PFSK-1 (cell line): ENCODE measurements at regions not wholly inside any gene's neighbourhood (a gene's known extent, or its start where the extent isn't known, plus 50 kb on each side); places are given as distances from the start of the nearest gene placed in this dataset.

Experiments used
- TAF1 ChIP-seq: IDR thresholded peaks from 2 replicates; pipeline ENCODE4 v1.6.1; 2012; ENCODE audit warnings: low read length, control low read depth, borderline replicate concordance; ENCODE audit not compliant: insufficient read depth
- TF ChIP-seq, protein P1 (sequence below), 2 experiments: IDR thresholded peaks; 2 replicates each; pipeline versions ENCODE4 v1.6.1 to v1.8.0; 2011 to 2012; ENCODE audit warnings: low read depth in 2 of 2, low read length in 2 of 2, control low read depth in 1 of 2, inconsistent platforms in 1 of 2, mild to moderate bottlenecking in 1 of 2, moderate library complexity in 1 of 2; ENCODE audit not compliant: insufficient read depth in 1 of 2

DNA sequence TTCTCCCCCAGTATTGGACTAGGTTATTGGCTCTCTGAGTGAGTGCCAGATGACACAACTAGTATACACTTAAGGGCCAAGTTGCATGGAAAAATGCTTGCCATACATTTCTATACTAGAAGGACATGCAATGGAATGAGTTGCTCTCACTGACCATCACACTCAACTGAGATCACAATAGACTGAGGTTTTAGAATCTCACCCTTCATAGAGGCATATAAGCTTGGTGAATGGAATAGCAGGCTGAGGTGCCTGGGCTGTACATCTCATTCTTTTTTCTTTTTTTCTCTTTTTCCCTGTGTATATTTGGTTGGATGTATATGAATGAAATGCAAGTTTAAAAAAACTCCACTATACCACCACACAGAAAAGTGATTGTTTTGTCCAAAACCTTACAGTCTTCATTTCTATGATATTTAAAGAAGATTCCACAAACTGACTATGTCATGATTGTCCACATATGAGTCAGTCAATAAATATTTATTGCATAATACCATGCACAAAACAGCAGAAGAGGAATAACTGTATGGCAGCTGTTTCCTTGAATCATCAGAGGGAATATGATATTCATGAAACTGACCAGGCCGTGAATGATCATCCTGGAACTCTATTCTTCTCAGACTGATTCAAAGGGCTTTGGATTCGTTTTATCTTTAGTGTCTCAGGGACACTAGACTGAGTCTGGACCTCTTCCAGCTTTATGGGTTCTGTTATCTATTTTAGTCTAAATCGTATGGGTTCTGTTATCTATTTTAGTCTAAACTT, 122.6 kb upstream of the STK17B start:
- TF ChIP-seq, protein P1, sequence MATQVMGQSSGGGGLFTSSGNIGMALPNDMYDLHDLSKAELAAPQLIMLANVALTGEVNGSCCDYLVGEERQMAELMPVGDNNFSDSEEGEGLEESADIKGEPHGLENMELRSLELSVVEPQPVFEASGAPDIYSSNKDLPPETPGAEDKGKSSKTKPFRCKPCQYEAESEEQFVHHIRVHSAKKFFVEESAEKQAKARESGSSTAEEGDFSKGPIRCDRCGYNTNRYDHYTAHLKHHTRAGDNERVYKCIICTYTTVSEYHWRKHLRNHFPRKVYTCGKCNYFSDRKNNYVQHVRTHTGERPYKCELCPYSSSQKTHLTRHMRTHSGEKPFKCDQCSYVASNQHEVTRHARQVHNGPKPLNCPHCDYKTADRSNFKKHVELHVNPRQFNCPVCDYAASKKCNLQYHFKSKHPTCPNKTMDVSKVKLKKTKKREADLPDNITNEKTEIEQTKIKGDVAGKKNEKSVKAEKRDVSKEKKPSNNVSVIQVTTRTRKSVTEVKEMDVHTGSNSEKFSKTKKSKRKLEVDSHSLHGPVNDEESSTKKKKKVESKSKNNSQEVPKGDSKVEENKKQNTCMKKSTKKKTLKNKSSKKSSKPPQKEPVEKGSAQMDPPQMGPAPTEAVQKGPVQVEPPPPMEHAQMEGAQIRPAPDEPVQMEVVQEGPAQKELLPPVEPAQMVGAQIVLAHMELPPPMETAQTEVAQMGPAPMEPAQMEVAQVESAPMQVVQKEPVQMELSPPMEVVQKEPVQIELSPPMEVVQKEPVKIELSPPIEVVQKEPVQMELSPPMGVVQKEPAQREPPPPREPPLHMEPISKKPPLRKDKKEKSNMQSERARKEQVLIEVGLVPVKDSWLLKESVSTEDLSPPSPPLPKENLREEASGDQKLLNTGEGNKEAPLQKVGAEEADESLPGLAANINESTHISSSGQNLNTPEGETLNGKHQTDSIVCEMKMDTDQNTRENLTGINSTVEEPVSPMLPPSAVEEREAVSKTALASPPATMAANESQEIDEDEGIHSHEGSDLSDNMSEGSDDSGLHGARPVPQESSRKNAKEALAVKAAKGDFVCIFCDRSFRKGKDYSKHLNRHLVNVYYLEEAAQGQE (IDR thresholded peaks at IDR 0.05; ENCODE audit: insufficient read depth in 1 of 2, low read depth in 2 of 2, low read length in 2 of 2), result no peak
- TF ChIP-seq TAF1, result no peak
